AG04450 (cell line): ENCODE measurements at regions not wholly inside any gene's neighbourhood (a gene's known extent, or its start where the extent isn't known, plus 50 kb on each side); places are given as distances from the start of the nearest gene placed in this dataset.
"Not testable (repeated sequence)": the region's sequence is repeated elsewhere in the genome, so short reads cannot be mapped to it uniquely, and the experiment has no call there.

Experiments used
- CTCF ChIA-PET: fragments of 300-600, 350-600 bp; formaldehyde crosslinking; extraction: SDS; loops from one replicate; lab custom pipeline; 2022; ENCODE audit warnings: antibody characterized with exemption, inconsistent platforms; lab: Charles Lee
- POLR2A ChIA-PET: fragments of 350-600 bp; formaldehyde crosslinking; extraction: SDS; loops from one replicate; lab custom pipeline; 2021; ENCODE audit warnings: antibody characterized with exemption, inconsistent platforms; lab: Yijun Ruan, JAX
- DNase-seq: peaks from one replicate; pipeline ENCODE4 v3.0.0-alpha.2; 2011; ENCODE audit warnings: low read depth, low spot score
- H3K27ac ChIP-seq: one replicate; pipeline ENCODE4 v1.5.1; 2012; ENCODE audit warnings: low read depth, low read length, control low read depth
- H3K27me3 ChIP-seq: one replicate; pipeline ENCODE4 v1.6.0; 2012; ENCODE audit warnings: low read length; ENCODE audit not compliant: control insufficient read depth, insufficient read depth
- H3K4me3 ChIP-seq: 2 replicates; pipeline ENCODE4 v1.5.1; 2011; ENCODE audit warnings: mild to moderate bottlenecking, low read depth, low read length, control low read depth
- H3K9me3 ChIP-seq: 2 replicates; pipeline ENCODE4 v1.5.1; 2012; ENCODE audit warnings: low read length; ENCODE audit not compliant: control insufficient read depth, insufficient read depth
- TF ChIP-seq, protein P1 (sequence below): IDR thresholded peaks from 2 replicates; pipeline ENCODE4 v1.5.1; 2011; ENCODE audit warnings: low read depth, low read length, control low read depth, inconsistent platforms

DNA sequence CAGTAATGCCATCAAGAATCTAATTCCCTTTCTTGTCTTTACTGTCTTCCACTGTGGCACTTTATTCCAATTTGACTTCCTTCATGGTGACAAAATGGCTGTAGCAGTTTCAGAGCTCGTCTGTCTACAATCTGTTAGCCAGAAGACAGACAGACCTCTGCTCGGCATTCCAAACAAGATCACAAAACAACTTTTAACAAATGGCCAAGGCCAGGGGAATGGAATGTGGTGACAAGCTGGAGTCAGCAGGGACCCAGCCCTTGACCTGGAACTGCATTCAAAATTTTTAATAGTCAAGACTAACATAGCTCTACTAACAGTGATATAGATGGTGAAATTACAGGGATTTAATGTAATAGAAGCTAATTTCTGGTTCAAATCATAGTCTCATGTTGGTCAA, 637.2 kb downstream of the ETS1 start:
- ChIA-PET POLR2A (no interaction called here), CTCF (no interaction called here)
- H3K27ac ChIP-seq: no peak overlapping the region
- no peak for DNase-seq
- H3K9me3 ChIP-seq: no peaks in the 10 kb centered on the region
- H3K4me3 ChIP-seq: no peak overlapping the region
- TF ChIP-seq, protein P1, sequence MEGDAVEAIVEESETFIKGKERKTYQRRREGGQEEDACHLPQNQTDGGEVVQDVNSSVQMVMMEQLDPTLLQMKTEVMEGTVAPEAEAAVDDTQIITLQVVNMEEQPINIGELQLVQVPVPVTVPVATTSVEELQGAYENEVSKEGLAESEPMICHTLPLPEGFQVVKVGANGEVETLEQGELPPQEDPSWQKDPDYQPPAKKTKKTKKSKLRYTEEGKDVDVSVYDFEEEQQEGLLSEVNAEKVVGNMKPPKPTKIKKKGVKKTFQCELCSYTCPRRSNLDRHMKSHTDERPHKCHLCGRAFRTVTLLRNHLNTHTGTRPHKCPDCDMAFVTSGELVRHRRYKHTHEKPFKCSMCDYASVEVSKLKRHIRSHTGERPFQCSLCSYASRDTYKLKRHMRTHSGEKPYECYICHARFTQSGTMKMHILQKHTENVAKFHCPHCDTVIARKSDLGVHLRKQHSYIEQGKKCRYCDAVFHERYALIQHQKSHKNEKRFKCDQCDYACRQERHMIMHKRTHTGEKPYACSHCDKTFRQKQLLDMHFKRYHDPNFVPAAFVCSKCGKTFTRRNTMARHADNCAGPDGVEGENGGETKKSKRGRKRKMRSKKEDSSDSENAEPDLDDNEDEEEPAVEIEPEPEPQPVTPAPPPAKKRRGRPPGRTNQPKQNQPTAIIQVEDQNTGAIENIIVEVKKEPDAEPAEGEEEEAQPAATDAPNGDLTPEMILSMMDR: no peak
- H3K27me3 ChIP-seq: no peaks in the 10 kb centered on the region

DNA sequence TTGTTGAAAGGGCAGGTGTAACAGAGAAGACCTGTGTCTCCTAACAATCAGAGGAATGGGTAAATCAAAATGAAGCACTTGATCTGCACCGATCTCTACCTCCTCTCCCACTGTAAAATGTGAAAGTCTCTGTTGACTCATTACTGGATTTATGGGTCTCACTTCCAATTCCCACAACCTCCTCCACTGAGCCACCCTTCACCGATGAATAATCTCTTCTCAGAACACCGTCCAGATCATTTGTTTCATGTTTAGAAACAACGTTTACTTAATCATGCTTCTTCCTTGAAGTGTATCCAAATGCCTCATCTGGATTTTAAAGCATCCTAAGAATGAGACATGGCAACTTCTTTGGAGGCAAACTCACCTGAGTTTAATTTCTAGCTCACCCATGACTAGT, 643.6 kb downstream of the ETS1 start:
- Histone ChIP-seq H3K27ac (no peak overlapping the region), H3K9me3 (no peaks in the 10 kb centered on the region), H3K4me3 (no peak overlapping the region), H3K27me3 (no peaks in the 10 kb centered on the region)
- no peak for DNase-seq
- CTCF ChIA-PET: no interaction called here
- POLR2A ChIA-PET: no interaction called here
- TF ChIP-seq, protein P1: no peak

DNA sequence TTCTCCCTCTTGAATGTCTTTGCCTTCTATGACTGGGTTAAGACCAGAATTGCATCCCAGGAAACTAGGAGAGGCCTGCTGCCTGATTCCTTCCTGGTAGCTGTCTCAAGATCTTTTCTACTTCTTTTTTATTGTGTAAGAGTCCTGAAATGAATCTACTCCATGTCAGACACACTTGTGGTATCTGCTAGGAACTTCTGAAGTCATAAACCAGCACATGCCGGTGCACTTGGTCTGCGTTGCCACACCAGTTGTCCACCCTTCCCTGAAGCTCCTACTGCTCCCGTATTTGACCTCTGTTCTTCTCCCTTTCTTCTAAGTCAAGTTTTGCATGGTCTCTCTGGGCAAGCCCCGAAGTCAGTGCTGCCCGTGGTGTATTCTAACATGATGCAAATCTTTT, 644.2 kb downstream of the ETS1 start:
- TF ChIP-seq, protein P1: no peak
- POLR2A ChIA-PET: no interaction called here
- Histone ChIP-seq H3K4me3 (no peak overlapping the region), H3K9me3 (no peaks in the 10 kb centered on the region), H3K27me3 (no peaks in the 10 kb centered on the region), H3K27ac (no peak overlapping the region)
- CTCF ChIA-PET: no interaction called here
- DNase-seq: no peak

DNA sequence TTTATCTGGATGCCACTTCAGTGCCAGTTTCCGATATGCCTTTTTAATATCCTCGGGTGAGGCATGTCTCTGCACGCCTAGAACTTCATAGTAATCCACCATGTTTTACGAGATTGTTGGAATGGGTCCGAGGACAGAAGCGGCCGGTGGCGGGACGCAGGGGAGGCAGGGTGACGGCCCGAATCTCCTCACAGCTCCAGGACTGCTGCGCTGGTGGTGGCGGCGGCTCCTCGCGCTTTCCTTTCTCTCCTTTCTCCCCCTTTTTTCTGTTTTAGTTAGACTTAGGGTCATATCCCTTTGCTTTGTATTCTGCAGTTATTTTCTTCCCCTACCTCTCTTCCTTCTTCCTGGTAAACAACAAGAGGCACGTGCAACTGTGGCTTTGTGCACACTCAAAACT, 645.8 kb downstream of the ETS1 start:
- H3K9me3 ChIP-seq, H3K27ac ChIP-seq, H3K27me3 ChIP-seq, POLR2A ChIA-PET, DNase-seq, H3K4me3 ChIP-seq, CTCF ChIA-PET: not testable (repeated sequence)

DNA sequence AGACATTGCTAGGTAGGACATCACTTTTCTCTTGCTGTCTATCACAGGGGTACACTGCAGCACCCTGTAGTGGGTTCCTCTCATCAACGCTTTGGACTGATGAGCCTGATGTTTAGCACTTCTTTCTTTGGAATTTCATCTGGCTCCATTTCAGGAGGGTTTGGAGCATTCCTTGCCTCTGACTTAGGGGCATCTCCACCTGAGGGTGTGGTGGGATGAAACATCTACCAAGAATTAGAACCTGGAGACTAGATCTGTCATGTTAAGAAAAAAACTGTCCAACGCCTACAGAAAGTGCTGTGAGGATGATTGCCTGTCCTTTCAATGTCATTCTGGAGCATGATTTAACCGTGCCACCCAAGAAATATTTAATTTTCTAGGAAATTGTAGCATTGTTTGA, 648.4 kb downstream of the ETS1 start:
- TF ChIP-seq, protein P1: no peak
- ChIA-PET POLR2A (no interaction called here), CTCF (no interaction called here)
- DNase-seq: no peak
- H3K27ac ChIP-seq: no peak overlapping the region
- H3K4me3 ChIP-seq: no peak overlapping the region
- no peaks in the 10 kb centered on the region for H3K27me3 ChIP-seq
- no peaks in the 10 kb centered on the region for H3K9me3 ChIP-seq

DNA sequence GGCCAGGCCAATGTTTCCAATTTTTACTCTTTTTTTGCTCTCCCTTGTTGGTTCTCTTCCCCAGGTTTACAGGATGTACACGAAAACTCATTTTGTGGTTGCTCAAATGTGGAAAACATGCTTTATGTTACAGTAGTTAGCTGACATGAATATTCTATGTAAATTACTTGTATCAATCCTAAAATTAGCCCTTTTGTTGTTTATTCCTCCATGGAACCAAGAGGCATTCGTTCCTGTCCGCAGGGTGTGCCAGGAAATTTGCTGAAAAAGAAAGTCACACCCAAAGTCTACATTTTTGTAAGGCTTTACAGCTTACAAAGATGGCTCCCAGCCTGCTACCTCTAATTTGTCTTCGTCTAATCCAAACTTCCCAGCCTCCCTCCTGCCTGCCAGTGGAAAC, 652.3 kb downstream of the ETS1 start:
- CTCF ChIA-PET: no interaction called here
- POLR2A ChIA-PET: no interaction called here
- H3K9me3 ChIP-seq: no peaks in the 10 kb centered on the region

DNA sequence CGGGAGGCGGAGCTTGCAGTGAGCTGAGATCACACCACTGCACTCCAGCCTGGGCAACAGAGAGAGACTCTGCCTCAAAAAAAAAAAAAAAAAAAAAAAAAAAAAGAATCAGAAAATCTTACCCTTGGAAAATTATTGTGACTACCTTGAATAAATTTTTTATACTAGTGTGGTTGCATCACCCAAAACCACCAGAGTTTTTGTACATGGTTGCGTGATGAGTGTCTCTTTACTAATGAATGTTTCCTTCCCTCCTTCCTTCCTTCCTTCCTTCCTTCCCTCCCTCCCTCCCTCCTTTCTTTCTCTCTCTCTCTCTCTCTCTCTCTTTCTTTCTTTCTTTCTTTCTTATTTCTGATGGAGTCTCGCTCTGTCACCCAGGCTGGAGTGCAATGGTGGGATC, 653.4 kb downstream of the ETS1 start:
- H3K27me3 ChIP-seq, H3K27ac ChIP-seq, POLR2A ChIA-PET, DNase-seq, H3K9me3 ChIP-seq, CTCF ChIA-PET, H3K4me3 ChIP-seq: not testable (repeated sequence)

More for the DNA sequence above, 652.3 kb downstream of the ETS1 start:
- DNase-seq: no peak
- TF ChIP-seq, protein P1: no peak
- Histone ChIP-seq H3K27me3 (no peaks in the 10 kb centered on the region), H3K27ac (no peak overlapping the region), H3K4me3 (no peak overlapping the region)
